ENCODE measurements at regions not wholly inside any gene's neighbourhood (a gene's known extent, or its start where the extent isn't known, plus 50 kb on each side); places are given as distances from the start of the nearest gene placed in this dataset.

- Histone ChIP-seq H3K36me3 (no peaks in the 10 kb centered on the region), H3K4me1 (no peaks in the 10 kb centered on the region), H3K27ac (no peak overlapping the region), H3K9me3 (no peaks in the 10 kb centered on the region), H3K4me3 (no peak overlapping the region), H3K27me3 (ENCODE audit: low read depth) (no peaks in the 10 kb centered on the region)
- intact Hi-C loops (cut with DNase I) = no loop called here
- TF ChIP-seq CTCF (IDR thresholded peaks at IDR 0.05) = no peak
- DNase-seq = no peak
- no peak for ATAC-seq
Measured at GRCh38 chr7:32259931-32260596, 189.9 kb upstream of the PDE1C start.

- intact Hi-C loops (cut with DNase I) = no loop called here
- Histone ChIP-seq H3K36me3 (no peaks in the 10 kb centered on the region), H3K27me3 (ENCODE audit: low read depth) (no peaks in the 10 kb centered on the region), H3K4me3 (no peak overlapping the region), H3K27ac (no peak overlapping the region), H3K9me3 (no peaks in the 10 kb centered on the region), H3K4me1 (no peaks in the 10 kb centered on the region)
- ATAC-seq = no peak
- TF ChIP-seq CTCF (IDR thresholded peaks at IDR 0.05) = no peak
- DNase-seq = no peak
Measured at GRCh38 chr7:32258265-32258664, 188.1 kb upstream of the PDE1C start.

- TF ChIP-seq CTCF (IDR thresholded peaks at IDR 0.05) = no peak
- Histone ChIP-seq H3K36me3 (no peaks in the 10 kb centered on the region), H3K4me1 (no peaks in the 10 kb centered on the region), H3K4me3 (no peak overlapping the region), H3K27ac (no peak overlapping the region), H3K27me3 (ENCODE audit: low read depth) (no peaks in the 10 kb centered on the region), H3K9me3 (no peaks in the 10 kb centered on the region)
- ATAC-seq = no peak
- DNase-seq = no peak
- intact Hi-C loops (cut with DNase I) = no loop called here
Measured at GRCh38 chr7:32257621-32258020, 187.4 kb upstream of the PDE1C start.

GRCh38 chr7:32256811-32257210, 186.6 kb upstream of the PDE1C start:
- no peak overlapping the region for H3K27ac ChIP-seq
- TF ChIP-seq CTCF (IDR thresholded peaks at IDR 0.05) = no peak
- H3K27me3 ChIP-seq (ENCODE audit: low read depth) = no peaks in the 10 kb centered on the region
- DNase-seq = no peak
- no peaks in the 10 kb centered on the region for H3K36me3 ChIP-seq
- H3K4me3 ChIP-seq = no peak overlapping the region
- ATAC-seq = no peak
- intact Hi-C loops (cut with DNase I) = no loop called here
- no peaks in the 10 kb centered on the region for H3K9me3 ChIP-seq
- H3K4me1 ChIP-seq = no peaks in the 10 kb centered on the region

GRCh38 chr7:32256376-32256775, 186.2 kb upstream of the PDE1C start:
- Histone ChIP-seq H3K27me3 (ENCODE audit: low read depth) (no peaks in the 10 kb centered on the region), H3K36me3 (no peaks in the 10 kb centered on the region), H3K9me3 (no peaks in the 10 kb centered on the region), H3K27ac (no peak overlapping the region), H3K4me3 (no peak overlapping the region), H3K4me1 (no peaks in the 10 kb centered on the region)
- intact Hi-C loops (cut with DNase I) = no loop called here
- DNase-seq = no peak
- ATAC-seq = no peak
- no peak for TF ChIP-seq CTCF (IDR thresholded peaks at IDR 0.05)
